Left ventricle myocardium inferior (tissue), 1 donor: ENCODE measurements at regions not wholly inside any gene's neighbourhood (a gene's known extent, or its start where the extent isn't known, plus 50 kb on each side); places are given as distances from the start of the nearest gene placed in this dataset.

Experiments used
- DNase-seq: peaks from one replicate; pipeline ENCODE4 v3.0.0-alpha.2; 2020
- H3K27ac ChIP-seq: fragments of 200-600 bp; replicated peaks from 2 replicates; pipeline ENCODE4 v1.8.0; 2021
- H3K27me3 ChIP-seq: fragments of 200-600 bp; 2 replicates; pipeline ENCODE4 v1.8.0; 2021; ENCODE audit warnings: low read depth
- H3K36me3 ChIP-seq: fragments of 200-600 bp; 2 replicates; pipeline ENCODE4 v1.8.0; 2021
- H3K4me1 ChIP-seq: fragments of 200-600 bp; 2 replicates; pipeline ENCODE4 v1.8.0; 2021
- H3K4me3 ChIP-seq: fragments of 200-600 bp; 2 replicates; pipeline ENCODE4 v1.8.0; 2021; ENCODE audit warnings: mild to moderate bottlenecking, moderate library complexity
- H3K9me3 ChIP-seq: fragments of 200-600 bp; replicated peaks from 2 replicates; pipeline ENCODE4 v1.8.0; 2021
- CTCF ChIP-seq: fragments of 200-600 bp; IDR thresholded peaks from 2 replicates; pipeline ENCODE4 v1.8.0; 2021; ENCODE audit warnings: antibody characterized with exemption, mild to moderate bottlenecking, borderline replicate concordance
- intact Hi-C: fragments of 100-400 bp; cut with micrococcal nuclease; formaldehyde crosslinking; loops from one replicate; pipeline ENCODE4 v1.11.0; 2022
- donor health status: DM: no; HTN: yes; CAD: no; lungs with severe emphysema.

GRCh38 chr2:236852977-236853374, 232.7 kb upstream of the COPS8 start:
- Histone ChIP-seq H3K36me3 (no peaks in the 10 kb centered on the region), H3K9me3 (peaks cover 6% of the 10 kb centered on the region), H3K27ac (peak overlapping the region; percentile 43), H3K4me1 (peaks cover 19% of the 10 kb centered on the region), H3K4me3 (no peak overlapping the region), H3K27me3 (no peaks in the 10 kb centered on the region)
- no peak for DNase-seq
- no peak for TF ChIP-seq CTCF
- intact Hi-C loops: no loop called here

- H3K36me3 ChIP-seq: no peaks in the 10 kb centered on the region
- H3K4me1 ChIP-seq: peaks cover 19% of the 10 kb centered on the region
- DNase-seq: no peak
- H3K4me3 ChIP-seq: no peak overlapping the region
- intact Hi-C loops: no loop called here
- H3K27ac ChIP-seq: no peak overlapping the region
- no peaks in the 10 kb centered on the region for H3K27me3 ChIP-seq
- peaks cover 6% of the 10 kb centered on the region for H3K9me3 ChIP-seq
- TF ChIP-seq CTCF: no peak
Measured at GRCh38 chr2:236853585-236854051, 232.1 kb upstream of the COPS8 start.

- intact Hi-C loops: no loop called here
- DNase-seq: no peak
Measured at GRCh38 chr2:236855176-236855865, 230.4 kb upstream of the COPS8 start.

GRCh38 chr2:236855866-236856847, 229.5 kb upstream of the COPS8 start:
- H3K4me1 ChIP-seq: peaks cover 19% of the 10 kb centered on the region
- no peaks in the 10 kb centered on the region for H3K36me3 ChIP-seq
- no peak for TF ChIP-seq CTCF
- H3K27me3 ChIP-seq: no peaks in the 10 kb centered on the region
- no peak overlapping the region for H3K27ac ChIP-seq
- DNase-seq: no peak
- intact Hi-C loops: no loop called here
- peaks cover 9% of the 10 kb centered on the region for H3K9me3 ChIP-seq
- H3K4me3 ChIP-seq: no peak overlapping the region

More at GRCh38 chr2:236855176-236855865, 230.4 kb upstream of the COPS8 start:
- Histone ChIP-seq H3K9me3 (peaks cover 9% of the 10 kb centered on the region), H3K4me1 (peaks cover 19% of the 10 kb centered on the region), H3K27ac (no peak overlapping the region), H3K36me3 (no peaks in the 10 kb centered on the region), H3K27me3 (no peaks in the 10 kb centered on the region), H3K4me3 (no peak overlapping the region)
- no peak for TF ChIP-seq CTCF

GRCh38 chr2:236856848-236857235, 228.8 kb upstream of the COPS8 start:
- no peaks in the 10 kb centered on the region for H3K36me3 ChIP-seq
- no peaks in the 10 kb centered on the region for H3K27me3 ChIP-seq
- no peak for DNase-seq
- intact Hi-C loops: no loop called here
- peaks cover 19% of the 10 kb centered on the region for H3K4me1 ChIP-seq
- TF ChIP-seq CTCF: no peak
- H3K27ac ChIP-seq: no peak overlapping the region
- H3K9me3 ChIP-seq: peaks cover 9% of the 10 kb centered on the region
- no peak overlapping the region for H3K4me3 ChIP-seq
